NCI-H345 treated with DMSO at 0.1 percent for 48 hours (cell line): ENCODE measurements at regions not wholly inside any gene's neighbourhood (a gene's known extent, or its start where the extent isn't known, plus 50 kb on each side); places are given as distances from the start of the nearest gene placed in this dataset.
A peak's percentile ranks its signal among the peaks of the same experiment; 100 is the strongest.
"Not testable (repeated sequence)": the region's sequence is repeated elsewhere in the genome, so short reads cannot be mapped to it uniquely, and the experiment has no call there.

Source experiments
- DNase-seq: peaks from one replicate; lab custom pipeline; 2025; ENCODE audit not compliant: unreplicated experiment; lab: John Stamatoyannopoulos, UW

DNA sequence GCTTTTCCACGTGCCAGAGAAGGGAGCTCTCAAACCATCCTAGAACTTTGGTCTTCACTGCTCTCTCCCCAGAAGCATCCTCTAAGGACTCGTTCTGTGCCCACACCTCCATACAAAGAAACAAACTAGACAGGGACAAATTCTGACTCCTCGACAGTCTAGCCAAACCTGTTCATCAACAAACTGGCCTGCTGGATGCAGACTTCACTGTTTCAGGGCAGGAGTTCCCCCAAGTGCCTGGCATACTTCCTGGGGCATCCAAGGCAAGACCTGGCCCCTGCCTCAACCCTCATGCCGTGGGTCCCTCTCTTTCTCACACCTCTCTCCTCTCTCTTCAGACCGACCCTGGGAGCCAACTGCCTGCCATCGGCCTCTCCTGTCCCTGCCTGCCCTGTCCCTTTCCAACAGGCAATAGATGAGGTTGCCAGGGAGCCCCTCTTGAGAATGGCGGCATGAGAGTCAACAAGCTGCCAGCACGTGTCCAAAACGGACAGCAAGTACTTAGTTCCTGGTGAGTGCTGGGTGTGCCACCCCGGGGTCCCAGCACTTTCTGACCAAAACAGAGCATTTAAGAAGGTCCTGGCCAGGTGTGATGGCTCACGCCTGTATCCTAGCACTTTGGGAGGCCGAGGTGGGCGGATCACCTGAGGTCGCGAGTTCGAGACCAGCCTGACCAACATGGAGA, 79.1 kb upstream of the HES1 start:
- DNase-seq: no peak

DNA sequence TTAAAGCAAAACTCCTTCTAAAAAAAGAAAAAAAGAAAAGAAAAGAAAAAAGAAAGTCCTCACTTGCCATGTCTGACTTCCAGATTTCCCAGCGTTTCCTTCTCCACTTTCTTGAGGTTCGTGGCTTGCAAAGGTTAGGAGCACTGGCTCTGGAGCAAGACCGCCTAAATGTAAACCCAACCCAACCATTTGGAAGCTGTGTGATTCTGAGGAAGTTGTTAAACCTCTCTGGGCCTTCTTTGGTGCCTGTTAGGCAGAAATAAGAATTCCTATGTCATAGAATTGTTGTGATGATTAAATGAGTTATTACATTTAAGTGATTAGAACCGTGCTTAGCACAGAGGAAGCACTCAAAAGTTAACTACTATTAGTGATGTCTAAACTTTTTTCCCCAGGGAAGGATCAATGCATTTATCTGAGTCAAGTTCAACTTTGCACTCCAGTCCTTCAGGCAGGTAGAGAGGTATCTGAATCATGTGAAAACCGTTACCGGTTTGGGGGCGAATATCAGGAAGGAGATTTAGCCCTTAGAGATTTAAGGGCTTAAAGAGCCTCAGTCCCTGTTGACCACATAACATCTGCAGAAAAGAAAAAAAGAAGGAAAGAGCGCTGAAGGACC, 78.3 kb upstream of the HES1 start:
- no peak for DNase-seq

GRCh38 chr3:194058189-194058571, 77.8 kb upstream of the HES1 start:
- no peak for DNase-seq

GRCh38 chr3:194058753-194059152, 77.2 kb upstream of the HES1 start:
- no peak for DNase-seq

DNA sequence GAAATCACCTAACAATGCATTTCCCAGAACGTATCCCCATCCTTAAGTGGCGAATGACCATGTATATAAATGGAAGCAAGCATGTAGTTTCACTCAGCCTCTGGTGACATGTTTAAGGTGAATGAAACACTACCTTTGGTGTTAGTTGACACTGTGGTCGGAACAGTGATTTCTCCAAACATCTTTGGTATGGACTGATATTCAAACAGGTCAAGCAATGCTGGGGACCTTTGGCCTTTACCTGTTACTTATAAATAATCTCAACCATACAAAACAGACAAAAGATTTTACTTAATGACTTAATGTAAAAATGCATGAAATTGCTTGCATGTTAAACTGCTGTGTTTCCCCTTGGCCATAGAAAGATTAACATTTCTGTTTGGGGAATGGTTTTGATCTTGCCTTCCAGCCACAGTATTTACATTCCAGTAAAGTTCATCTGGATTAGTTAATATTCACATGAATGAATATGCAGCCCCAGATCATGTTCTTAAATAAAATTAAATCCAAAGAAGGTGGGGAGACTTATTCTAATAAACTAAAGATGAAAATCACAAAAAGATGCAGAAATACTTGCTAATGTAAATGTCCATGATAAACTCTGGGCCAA, 74.4 kb upstream of the HES1 start:
- DNase-seq: no peak

- DNase-seq: no peak
Observed at GRCh38 chr3:194062830-194063229, 73.1 kb upstream of the HES1 start.

DNA sequence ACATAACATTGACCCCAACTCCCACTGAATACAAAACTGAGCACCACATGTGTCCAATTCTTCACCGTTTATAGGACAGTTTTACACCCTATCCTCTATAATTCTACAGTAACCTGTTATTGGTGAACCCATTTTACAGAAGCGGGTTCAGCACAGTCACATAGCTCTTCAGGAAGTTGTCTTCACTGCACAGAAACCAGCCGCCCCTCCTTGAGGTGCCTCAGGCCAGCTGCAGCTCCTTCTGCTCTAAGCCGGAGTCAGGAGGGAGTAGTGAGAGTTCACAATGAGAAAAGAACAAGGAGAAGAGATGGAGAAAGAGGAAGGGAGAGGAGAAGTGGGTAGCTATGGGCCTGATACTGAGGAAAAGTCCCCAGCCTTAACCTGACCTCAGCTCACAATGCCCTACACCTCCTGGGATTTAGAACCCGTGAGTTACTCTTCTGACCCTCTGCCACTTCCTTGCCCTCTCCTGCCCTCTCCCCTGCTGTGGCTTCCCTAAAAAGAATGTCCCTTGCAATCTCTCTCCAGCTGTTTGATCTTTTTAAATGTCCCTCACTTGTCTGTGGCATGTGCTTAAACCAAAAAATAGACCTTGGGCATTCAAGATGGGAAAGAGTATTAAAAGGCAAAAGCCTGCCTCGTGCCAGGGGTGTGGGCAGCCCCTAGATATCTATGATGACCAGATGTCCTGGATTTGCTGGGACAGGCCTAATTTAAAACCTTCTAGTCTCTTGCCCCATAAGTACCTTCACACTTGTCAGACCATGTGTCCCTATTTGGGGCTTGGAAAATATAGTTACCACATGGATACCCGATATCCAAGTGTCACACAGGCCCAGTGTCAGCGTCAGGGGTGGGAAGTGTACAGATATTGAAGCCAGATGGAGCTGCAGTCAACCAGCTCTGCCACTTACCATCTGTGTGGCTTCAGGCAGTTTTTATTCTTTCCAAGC, 71.3 kb upstream of the HES1 start:
- no peak for DNase-seq

DNA sequence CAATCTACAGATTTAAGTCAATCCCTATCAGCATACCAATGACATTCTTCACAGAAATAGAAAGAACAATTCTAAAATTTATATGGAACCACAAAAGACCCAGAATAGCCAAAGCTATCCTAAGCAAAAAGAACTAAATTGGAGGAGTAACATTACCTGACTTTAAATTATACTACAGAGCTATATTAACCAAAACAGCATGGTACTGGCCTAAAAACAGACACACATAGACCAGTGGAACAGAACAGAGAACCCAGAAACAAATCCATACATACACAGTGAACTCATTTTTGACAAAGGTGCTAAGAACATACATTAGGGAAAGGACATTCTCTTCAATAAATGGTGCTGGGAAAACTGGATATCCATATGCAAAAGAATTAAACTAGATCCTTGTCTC, 68.6 kb upstream of the HES1 start:
- DNase-seq: not testable (repeated sequence)

DNA sequence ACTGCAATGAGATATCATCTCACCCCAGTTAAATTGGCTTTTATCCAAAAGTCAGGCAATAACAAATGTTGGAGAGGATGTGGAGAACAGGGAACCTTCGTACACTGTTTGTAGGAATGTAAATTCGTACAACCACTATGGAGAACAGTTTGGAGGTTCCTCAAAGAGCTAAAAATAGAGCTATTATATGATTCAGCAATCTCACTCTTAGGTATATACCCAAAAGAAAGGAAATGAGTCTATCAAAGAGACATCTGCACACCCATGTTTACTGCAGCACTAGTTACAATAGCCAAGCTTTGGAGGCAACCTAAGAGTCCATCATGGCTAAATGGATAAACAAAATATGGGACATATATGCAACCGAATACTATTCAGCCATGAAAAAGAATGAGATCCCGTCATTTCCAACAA, 68.0 kb upstream of the HES1 start:
- no peak for DNase-seq

- DNase-seq: no peak
Observed at GRCh38 chr3:194069421-194070219, 66.3 kb upstream of the HES1 start.

- no peak for DNase-seq
Observed at GRCh38 chr3:194070220-194070633, 65.7 kb upstream of the HES1 start.

GRCh38 chr3:194070634-194071409, 65.1 kb upstream of the HES1 start:
- peak; percentile 39 for DNase-seq

DNA sequence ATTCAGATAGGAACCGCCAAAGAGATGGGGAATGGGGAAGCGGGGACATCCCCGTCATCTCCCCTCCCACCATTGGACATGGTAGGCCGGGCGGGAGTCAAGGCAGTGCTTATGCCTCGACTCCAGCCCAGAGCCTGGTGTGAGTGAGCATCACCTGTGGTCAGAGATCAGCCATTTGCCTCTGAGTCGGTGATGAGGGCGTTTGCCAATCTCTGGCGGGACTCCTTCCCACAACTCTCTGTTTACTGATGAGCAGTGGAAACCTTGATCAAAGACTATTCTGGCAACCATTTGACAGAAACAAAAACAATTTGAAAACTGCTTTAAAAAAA, 63.9 kb upstream of the HES1 start:
- DNase-seq: no peak

- DNase-seq: no peak
Observed at GRCh38 chr3:194072691-194073279, 63.2 kb upstream of the HES1 start.

DNA sequence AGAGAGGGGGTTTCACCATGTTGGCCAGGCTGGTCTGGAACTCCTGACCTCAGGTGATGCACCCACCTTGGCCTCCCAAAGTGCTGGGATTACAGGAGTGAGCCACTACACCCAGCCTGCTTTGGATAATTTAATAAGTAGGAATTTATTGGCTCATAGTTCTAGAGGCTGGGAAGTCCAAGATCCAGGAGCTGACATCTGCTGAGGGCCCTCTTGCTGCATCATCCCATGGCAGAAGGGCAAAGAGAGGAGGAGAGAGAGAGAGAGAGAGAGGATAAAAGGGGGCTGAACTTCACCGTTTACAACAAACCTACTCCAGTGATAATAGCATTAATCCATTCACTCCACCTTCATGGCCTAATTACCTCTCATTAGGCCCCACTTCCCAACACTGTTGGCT, 62.0 kb upstream of the HES1 start:
- DNase-seq: no peak

GRCh38 chr3:194075088-194075615, 60.8 kb upstream of the HES1 start:
- DNase-seq: no peak

DNA sequence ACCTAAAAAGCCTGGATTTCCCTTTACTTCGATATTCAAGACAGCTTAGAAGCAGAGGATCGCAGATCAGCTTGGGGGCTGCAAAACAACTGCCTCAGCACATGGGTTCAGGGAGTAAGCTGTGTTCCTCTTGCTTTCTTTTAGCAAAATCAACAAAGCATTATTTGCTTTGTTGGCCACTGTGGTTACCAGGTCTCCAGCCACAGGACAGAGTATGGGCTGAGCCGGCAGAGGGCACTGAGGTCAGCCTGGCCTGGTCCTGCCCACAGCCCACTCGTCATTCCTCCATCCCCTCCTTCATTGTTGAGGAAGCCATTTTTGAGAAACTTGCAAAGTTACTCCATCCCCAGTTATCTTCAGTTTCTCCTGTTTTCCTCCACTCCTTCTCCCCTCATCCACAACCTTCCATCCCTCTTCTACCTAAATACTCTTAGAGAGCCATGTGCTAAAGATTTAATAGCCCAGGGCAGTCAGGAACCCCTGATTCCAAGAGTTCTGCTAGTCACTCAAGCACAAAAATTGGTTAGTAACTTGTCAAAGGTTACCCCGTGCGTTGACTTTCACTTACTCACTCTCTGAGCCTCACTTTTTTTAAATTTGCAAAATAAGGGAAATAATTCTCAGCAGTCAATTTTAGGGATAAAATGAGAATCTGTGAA, 60.0 kb upstream of the HES1 start:
- DNase-seq: no peak

DNA sequence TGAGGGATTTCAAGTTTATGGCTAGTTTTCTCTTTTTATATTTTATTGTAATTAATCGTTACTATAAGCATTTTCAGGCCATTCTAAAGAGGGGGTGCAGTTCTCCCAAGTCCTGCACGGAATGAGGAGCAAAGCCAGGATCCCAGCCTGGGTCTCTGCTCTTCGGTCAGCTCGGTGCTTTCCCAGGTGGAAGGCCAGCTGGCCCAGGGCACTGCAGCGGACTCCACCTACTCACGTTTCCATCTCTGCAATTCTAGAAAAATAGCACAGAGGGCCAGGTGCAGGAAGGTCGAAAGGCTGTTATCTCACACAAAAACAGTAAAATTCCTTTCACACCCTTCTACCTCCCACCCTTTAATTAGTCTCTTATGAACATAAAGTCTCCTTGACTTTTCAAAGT, 59.5 kb upstream of the HES1 start:
- no peak for DNase-seq

GRCh38 chr3:194077602-194078001, 58.3 kb upstream of the HES1 start:
- DNase-seq: no peak
